Panc1 (cell line): ENCODE measurements at regions not wholly inside any gene's neighbourhood (a gene's known extent, or its start where the extent isn't known, plus 50 kb on each side); places are given as distances from the start of the nearest gene placed in this dataset.

Experiments used
- POLR2AphosphoS5 ChIP-seq: IDR thresholded peaks from 2 replicates; pipeline ENCODE4 v1.6.1; 2012; ENCODE audit warnings: mild to moderate bottlenecking, low read depth, low read length, moderate library complexity
- TF ChIP-seq, protein P1 (sequence below): fragments of 450-650 bp; IDR thresholded peaks from 2 replicates; pipeline ENCODE4 v1.5.1; 2017; ENCODE audit warnings: mild to moderate bottlenecking

- TF ChIP-seq, protein P1, sequence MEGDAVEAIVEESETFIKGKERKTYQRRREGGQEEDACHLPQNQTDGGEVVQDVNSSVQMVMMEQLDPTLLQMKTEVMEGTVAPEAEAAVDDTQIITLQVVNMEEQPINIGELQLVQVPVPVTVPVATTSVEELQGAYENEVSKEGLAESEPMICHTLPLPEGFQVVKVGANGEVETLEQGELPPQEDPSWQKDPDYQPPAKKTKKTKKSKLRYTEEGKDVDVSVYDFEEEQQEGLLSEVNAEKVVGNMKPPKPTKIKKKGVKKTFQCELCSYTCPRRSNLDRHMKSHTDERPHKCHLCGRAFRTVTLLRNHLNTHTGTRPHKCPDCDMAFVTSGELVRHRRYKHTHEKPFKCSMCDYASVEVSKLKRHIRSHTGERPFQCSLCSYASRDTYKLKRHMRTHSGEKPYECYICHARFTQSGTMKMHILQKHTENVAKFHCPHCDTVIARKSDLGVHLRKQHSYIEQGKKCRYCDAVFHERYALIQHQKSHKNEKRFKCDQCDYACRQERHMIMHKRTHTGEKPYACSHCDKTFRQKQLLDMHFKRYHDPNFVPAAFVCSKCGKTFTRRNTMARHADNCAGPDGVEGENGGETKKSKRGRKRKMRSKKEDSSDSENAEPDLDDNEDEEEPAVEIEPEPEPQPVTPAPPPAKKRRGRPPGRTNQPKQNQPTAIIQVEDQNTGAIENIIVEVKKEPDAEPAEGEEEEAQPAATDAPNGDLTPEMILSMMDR: no peak
- no peak for TF ChIP-seq POLR2AphosphoS5
Measured at GRCh38 chr3:127070776-127071175, 87.9 kb downstream of the PLXNA1 start.
